B cell (primary cell): ENCODE measurements at regions not wholly inside any gene's neighbourhood (a gene's known extent, or its start where the extent isn't known, plus 50 kb on each side); places are given as distances from the start of the nearest gene placed in this dataset.

ENCODE experiments used
- ATAC-seq: fragments of 200-7000 bp; cut with Tn5 transposase; one replicate; pipeline ENCODE4 v1.10.0; 2021; ENCODE audit warnings: low read depth, mild to moderate bottlenecking, moderate number of reproducible peaks, moderate library complexity
- CTCF ChIA-PET: fragments of 350-600 bp; sonication (Branson Sonifier 250); formaldehyde crosslinking; loops from one replicate; lab custom pipeline; 2021; ENCODE audit warnings: antibody characterized with exemption, inconsistent platforms; lab: Charles Lee
- POLR2A ChIA-PET: fragments of 350-600 bp; sonication (Branson Sonifier 250); formaldehyde crosslinking; loops from one replicate; lab custom pipeline; 2021; ENCODE audit warnings: antibody characterized with exemption; lab: Charles Lee
- DNase-seq: peaks from one replicate; pipeline ENCODE4 v3.0.0; 2013
- H2AFZ ChIP-seq: 2 replicates; pipeline ENCODE4 v1.6.1; 2012; ENCODE audit warnings: mild to moderate bottlenecking, low read depth, low read length; ENCODE audit not compliant: insufficient read depth, poor library complexity, severe bottlenecking
- H3K27ac ChIP-seq, 2 donors: 1 replicate in 1 of 2; 2 replicates in 1 of 2; pipeline ENCODE4 v1.5.1; 2012 to 2013; ENCODE audit warnings: low read length in 2 of 2, mild to moderate bottlenecking in 2 of 2, moderate library complexity in 1 of 2
- H3K27me3 ChIP-seq, 4 experiments: fragments of 200-600 bp in 1 of 4; sonication (generic) in 1 of 4; replicated peaks in 1 of 4; 1 replicate in 2 of 4; 2 replicates in 2 of 4; pipeline versions ENCODE4 v1.6.1 to v1.7.0; 2013 to 2016; ENCODE audit warnings: low read length in 3 of 4, mild to moderate bottlenecking in 2 of 4, mixed read lengths in 1 of 4, moderate library complexity in 1 of 4; ENCODE audit not compliant: insufficient read depth in 4 of 4, control insufficient read depth in 3 of 4; ENCODE audit errors: control extremely low read depth in 1 of 4
- H3K36me3 ChIP-seq, 2 experiments: replicated peaks in 1 of 2; 1 replicate in 1 of 2; 2 replicates in 1 of 2; pipeline versions ENCODE4 v1.6.1 to v1.7.1; 2013; ENCODE audit warnings: low read length in 1 of 2; ENCODE audit not compliant: insufficient read depth in 2 of 2, control insufficient read depth in 1 of 2; ENCODE audit errors: control extremely low read depth in 1 of 2, extremely low read depth in 1 of 2
- H3K4me1 ChIP-seq, 2 donors: fragments of 200-600 bp in 1 of 2; sonication (generic) in 1 of 2; 1 replicate in 1 of 2; 2 replicates in 1 of 2; pipeline versions ENCODE4 v1.5.1 to v1.6.1; 2013 to 2017; ENCODE audit warnings: low read length in 2 of 2; ENCODE audit not compliant: control insufficient read depth in 2 of 2, insufficient read depth in 2 of 2
- H3K4me2 ChIP-seq: replicated peaks from 2 replicates; pipeline ENCODE3; 2012; ENCODE audit warnings: mild to moderate bottlenecking, low read depth, low read length; ENCODE audit not compliant: poor library complexity, severe bottlenecking
- H3K4me3 ChIP-seq, 5 experiments: fragments of 200-600 bp in 1 of 5; sonication (generic) in 1 of 5; 1 replicate in 3 of 5; 2 replicates in 2 of 5; pipeline versions ENCODE4 v1.5.1 to v1.7.0; 2011 to 2016; ENCODE audit warnings: low read length in 4 of 5, mild to moderate bottlenecking in 4 of 5, low read depth in 2 of 5, control low read depth in 1 of 5, moderate library complexity in 1 of 5; ENCODE audit not compliant: insufficient read depth in 1 of 5; ENCODE audit errors: control extremely low read depth in 1 of 5, extremely low read depth in 1 of 5
- H3K79me2 ChIP-seq: fragments of 200-600 bp; sonication (generic); one replicate; pipeline ENCODE4 v1.6.0; 2016; ENCODE audit warnings: low read length; ENCODE audit not compliant: control insufficient read depth, insufficient read depth
- H3K9ac ChIP-seq: fragments of 200-600 bp; sonication (generic); 2 replicates; pipeline ENCODE4 v1.6.1; 2017; ENCODE audit warnings: mild to moderate bottlenecking, low read length, moderate library complexity
- H3K9me3 ChIP-seq, 3 donors: one replicate each; pipeline versions ENCODE4 v1.6.1 to v1.7.1; 2013; ENCODE audit warnings: low read length in 2 of 3; ENCODE audit not compliant: control insufficient read depth in 2 of 3, insufficient read depth in 1 of 3; ENCODE audit errors: control extremely low read depth in 1 of 3
- H4K20me1 ChIP-seq: 2 replicates; pipeline ENCODE4 v1.6.0; 2012; ENCODE audit warnings: mild to moderate bottlenecking, low read length; ENCODE audit not compliant: insufficient read depth, control insufficient read depth, poor library complexity, severe bottlenecking
- H3K27ac Mint-ChIP-seq: one replicate; pipeline ENCODE4 v1.8.0; 2021; ENCODE audit warnings: mixed read lengths
- H3K27me3 Mint-ChIP-seq: one replicate; pipeline ENCODE4 v1.8.0; 2021; ENCODE audit warnings: mixed read lengths
- H3K4me1 Mint-ChIP-seq: one replicate; pipeline ENCODE4 v1.8.0; 2021; ENCODE audit warnings: mixed read lengths
- H3K4me3 Mint-ChIP-seq: one replicate; pipeline ENCODE4 v1.8.0; 2021; ENCODE audit warnings: mixed read lengths
- H3K9me3 Mint-ChIP-seq: one replicate; pipeline ENCODE4 v1.8.0; 2022; ENCODE audit warnings: mixed read lengths; ENCODE audit not compliant: insufficient read depth
- CTCF ChIP-seq: fragments of 200-600 bp; IDR thresholded peaks from one replicate; pipeline ENCODE4 v1.8.0; 2022; ENCODE audit warnings: antibody characterized with exemption, mild to moderate bottlenecking
- EZH2 ChIP-seq: IDR thresholded peaks from 2 replicates; pipeline ENCODE4 v1.6.1; 2012; ENCODE audit warnings: borderline replicate concordance, low read depth, mild to moderate bottlenecking, moderate library complexity, low read length; ENCODE audit not compliant: insufficient read depth, poor library complexity, severe bottlenecking
- WGBS: methylation state at CpG from one replicate; pipeline ENCODE4 v1.1.5; 2013; ENCODE audit warnings: missing lambda C conversion rate; ENCODE audit not compliant: insufficient coverage; 5-methylcytosine and 5-hydroxymethylcytosine counted together
- intact Hi-C: fragments of 100-400 bp; cut with micrococcal nuclease; formaldehyde crosslinking; loops from one replicate; pipeline ENCODE4 v1.10.0; 2022

GRCh38 chr1:229070168-229070567 is 200.7 kb upstream of the RAB4A start:
- Mint-ChIP-seq H3K27ac (no peak overlapping the region), H3K4me3 (no peak overlapping the region), H3K9me3 (no peaks in the 10 kb centered on the region), H3K4me1 (peaks cover 6% of the 10 kb centered on the region), H3K27me3 (peaks cover 25% of the 10 kb centered on the region)
- Histone ChIP-seq H3K79me2 (no peaks in the 10 kb centered on the region), H3K9me3 (no peaks in the 10 kb centered on the region), H3K27ac (no peak overlapping the region), H3K4me3 (no peak overlapping the region), H3K4me1 (no peaks in the 10 kb centered on the region), H4K20me1 (no peaks in the 10 kb centered on the region), H3K4me2 (no peak overlapping the region), H3K9ac (no peak overlapping the region), H2AFZ (no peak overlapping the region), H3K27me3 (peaks cover 0 to 2% (median 0%) of the 10 kb centered on the region in 4 experiments), H3K36me3 (no peaks in the 10 kb centered on the region)
- WGBS = 67% methylated on average over 4 of the region's 5 CpGs
- TF ChIP-seq EZH2 = no peak
- TF ChIP-seq CTCF = no peak
- intact Hi-C loops = no loop called here
- ChIA-PET CTCF (no interaction called here), POLR2A (no interaction called here)
- DNase-seq (no peak), ATAC-seq (no peak)

GRCh38 chr1:229073251-229073650 is 197.7 kb upstream of the RAB4A start:
- no peaks in the 10 kb centered on the region for H4K20me1 ChIP-seq
- H3K27ac ChIP-seq = no peak overlapping the region
- H3K36me3 ChIP-seq = no peaks in the 10 kb centered on the region
- H3K27me3 ChIP-seq = no peaks in the 10 kb centered on the region
- no peak overlapping the region for H3K4me2 ChIP-seq
- no peak for TF ChIP-seq EZH2
- TF ChIP-seq CTCF = no peak
- no peaks in the 10 kb centered on the region for H3K79me2 ChIP-seq
- 92% methylated on average over 3 of the region's 6 CpGs for WGBS
- Mint-ChIP-seq H3K4me3 (no peak overlapping the region), H3K4me1 (peaks cover 3% of the 10 kb centered on the region), H3K9me3 (no peaks in the 10 kb centered on the region), H3K27me3 (peaks cover 13% of the 10 kb centered on the region), H3K27ac (no peak overlapping the region)
- no peak overlapping the region for H2AFZ ChIP-seq
- ChIA-PET CTCF (no interaction called here), POLR2A (no interaction called here)
- H3K4me1 ChIP-seq = no peaks in the 10 kb centered on the region
- no peak for DNase-seq
- no peak overlapping the region for H3K9ac ChIP-seq
- no peaks in the 10 kb centered on the region for H3K9me3 ChIP-seq
- ATAC-seq = no peak
- H3K4me3 ChIP-seq = no peak overlapping the region
- intact Hi-C loops = no loop called here
